HG03095 (cell line): ENCODE measurements at regions not wholly inside any gene's neighbourhood (a gene's known extent, or its start where the extent isn't known, plus 50 kb on each side); places are given as distances from the start of the nearest gene placed in this dataset.
"Not testable (repeated sequence)": the region's sequence is repeated elsewhere in the genome, so short reads cannot be mapped to it uniquely, and the experiment has no call there.

Experiments
- ATAC-seq: cut with Tn5 transposase; IDR thresholded peaks from one replicate; pipeline ENCODE4 v1.9.1; 2021; ENCODE audit warnings: moderate library complexity; ENCODE audit not compliant: unreplicated experiment

GRCh38 chr14:70269582-70269981 is 80.8 kb upstream of the SLC8A3 start:
- no peak for ATAC-seq

DNA sequence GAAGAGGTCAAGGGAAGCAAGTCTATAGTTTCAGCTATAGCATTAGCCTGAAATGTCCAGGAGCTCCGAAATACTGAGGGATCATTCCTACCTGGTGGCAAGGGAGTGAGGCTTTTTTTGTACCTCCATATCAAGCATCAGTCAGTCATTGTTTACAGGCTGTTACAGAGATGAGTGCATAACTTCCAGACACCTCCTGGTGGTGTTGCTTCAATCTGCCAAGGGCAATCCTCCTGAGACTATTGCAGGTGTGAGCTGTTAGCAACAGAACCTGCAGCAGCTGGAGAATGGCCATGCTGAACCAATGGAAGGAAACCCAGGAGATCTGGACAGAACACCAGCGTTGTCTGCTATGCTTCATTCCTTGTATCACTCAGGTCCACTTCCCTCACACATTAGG is 80.0 kb upstream of the SLC8A3 start:
- no peak for ATAC-seq

DNA sequence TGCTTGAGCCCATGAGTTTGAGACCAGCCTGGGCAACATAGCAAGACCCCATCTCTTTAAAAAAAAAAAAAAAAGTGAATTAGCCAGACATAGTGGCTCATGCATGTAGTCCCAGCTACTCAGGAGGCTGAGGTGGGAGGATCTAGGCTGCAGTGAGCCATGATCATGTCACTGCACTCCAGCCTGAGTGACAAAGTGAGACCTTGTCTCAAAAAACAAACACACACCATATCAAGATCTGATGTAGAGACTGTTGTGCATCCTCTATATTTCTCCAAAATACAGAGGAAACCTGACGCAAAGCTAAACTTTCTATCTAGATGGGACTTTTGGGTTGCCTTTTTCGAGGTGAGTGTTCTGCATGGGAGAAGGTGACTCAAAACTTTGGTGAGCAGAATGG is 77.4 kb upstream of the SLC8A3 start:
- ATAC-seq, result no peak

- ATAC-seq, result no peak
These were observed 76.7 kb upstream of the SLC8A3 start for GRCh38 chr14:70265422-70265821.

DNA sequence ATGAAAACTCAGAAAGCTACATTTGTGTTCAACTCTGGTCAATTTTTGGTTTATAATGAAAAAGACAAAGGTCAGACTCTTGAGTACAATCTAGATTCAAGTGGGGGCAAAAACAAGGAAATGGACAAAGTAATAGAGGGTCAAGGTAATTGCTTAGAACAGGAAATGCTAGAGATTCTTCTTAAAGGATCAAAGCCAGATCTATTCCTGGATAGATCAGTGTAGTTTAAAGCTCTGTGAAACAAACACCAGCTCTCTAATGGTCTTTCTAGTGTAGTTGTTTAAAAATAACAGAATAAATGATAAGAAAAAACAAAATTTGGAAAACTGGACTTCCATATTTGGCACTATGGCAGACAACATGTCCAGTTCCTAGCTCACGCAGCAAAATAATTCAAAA is 70.7 kb upstream of the SLC8A3 start:
- no peak for ATAC-seq

DNA sequence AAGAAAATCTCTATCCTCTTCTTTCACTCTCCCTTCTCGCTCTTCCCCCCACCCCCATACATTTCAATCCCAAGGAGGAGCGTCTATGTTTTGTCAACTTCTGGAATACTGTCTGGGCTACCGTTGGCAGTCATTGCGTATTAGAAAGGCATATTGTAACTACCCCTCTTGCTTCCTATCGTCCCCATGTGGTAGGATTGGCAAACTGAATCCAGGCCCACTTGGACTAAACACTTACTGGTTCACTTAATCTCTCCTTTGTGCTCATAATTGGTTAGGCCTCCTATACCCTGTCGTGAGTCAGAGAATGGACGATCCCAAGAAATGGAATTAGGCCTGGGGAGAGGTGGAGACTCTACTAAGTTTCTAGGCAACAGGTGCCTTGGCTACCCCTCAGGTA is 68.8 kb upstream of the SLC8A3 start:
- no peak for ATAC-seq

DNA sequence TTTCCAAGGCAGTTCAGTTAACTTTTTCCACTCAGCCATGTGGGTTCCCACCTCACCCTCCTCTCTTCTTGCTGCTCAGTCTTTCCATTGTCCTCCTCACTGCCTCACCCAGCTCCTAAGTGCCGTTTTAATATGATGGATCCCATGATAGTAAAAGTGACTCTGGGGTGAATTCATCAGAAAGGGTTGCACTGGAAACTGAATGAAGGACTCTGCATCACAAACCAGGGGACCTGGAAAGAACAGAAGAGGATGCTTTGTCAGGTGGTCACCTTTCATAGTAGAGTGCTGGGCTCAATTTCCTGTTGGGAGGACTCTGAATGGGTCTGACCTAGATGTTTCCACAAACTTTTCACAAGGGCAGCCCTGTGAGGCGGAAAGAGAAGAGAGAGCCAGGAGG is 67.8 kb upstream of the SLC8A3 start:
- no peak for ATAC-seq

DNA sequence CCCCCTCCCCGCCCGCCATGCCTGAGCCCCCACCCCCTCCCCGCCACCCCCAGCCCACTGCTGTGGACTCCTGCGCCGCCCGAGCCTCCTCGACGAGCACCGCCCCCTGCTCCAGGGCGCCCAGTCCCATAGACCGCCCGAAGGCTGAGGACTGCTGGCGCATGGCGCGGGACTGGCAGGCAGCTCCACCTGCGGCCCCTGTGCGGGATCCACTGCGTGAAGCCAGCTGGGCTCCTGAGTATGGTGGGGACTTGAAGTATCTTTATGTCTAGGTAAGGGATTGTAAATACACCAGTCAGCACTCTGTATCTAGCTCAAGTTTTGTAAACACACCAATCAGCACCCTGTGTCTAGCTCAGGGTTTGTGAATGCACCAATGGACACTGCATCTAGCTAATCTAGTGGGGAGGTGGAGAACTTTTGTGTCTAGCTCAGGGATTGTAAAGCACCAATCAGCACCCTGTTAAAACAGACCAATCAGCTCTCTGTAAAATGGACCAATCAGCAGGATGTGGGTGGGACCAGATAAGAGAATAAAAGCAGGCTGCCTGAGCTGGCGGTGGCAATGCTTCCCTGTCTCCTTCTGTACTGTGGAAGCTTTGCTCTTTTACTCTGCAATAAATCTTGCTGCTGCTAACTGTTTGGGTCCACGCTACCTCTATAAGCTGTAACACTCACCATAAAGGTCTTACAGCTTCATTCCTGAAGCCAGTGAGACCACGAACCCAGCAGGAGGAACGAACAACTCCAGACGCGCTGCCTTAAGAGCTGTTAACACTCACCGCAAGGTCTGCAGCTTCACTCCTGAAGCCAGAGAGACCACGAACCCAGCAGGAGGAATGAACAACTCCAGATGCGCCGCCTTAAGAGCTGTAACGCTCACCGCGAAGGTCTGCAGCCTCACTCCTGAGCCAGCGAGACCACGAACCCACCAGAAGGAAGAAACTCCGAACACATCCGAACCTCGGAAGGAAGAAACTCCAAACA is 66.6 kb upstream of the SLC8A3 start:
- not testable (repeated sequence) for ATAC-seq

DNA sequence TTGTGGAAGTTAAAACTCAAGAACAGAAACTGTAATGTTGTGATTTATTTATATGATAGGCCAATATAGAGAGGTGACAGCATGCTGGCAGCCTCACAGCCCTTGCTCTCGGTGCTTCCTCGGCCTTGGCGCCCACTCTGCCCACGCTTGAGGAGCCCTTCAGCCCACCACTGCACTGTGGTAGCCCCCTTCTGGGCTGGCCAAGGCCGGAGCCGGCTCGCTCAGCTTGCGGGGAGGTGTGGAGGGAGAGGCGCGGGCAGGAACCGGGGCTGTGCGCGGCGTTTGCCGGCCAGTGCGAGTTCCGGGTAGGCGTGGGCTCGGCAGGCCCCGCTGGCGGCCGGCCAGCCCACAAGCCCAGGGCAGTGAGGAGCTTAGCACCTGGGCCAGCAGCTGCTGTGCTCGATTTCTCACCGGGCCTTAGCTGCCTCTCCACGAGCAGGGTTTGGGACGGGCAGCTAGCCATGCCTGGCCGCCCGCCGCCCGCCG is 65.8 kb upstream of the SLC8A3 start:
- ATAC-seq, result no peak

- not testable (repeated sequence) for ATAC-seq
These were observed 64.8 kb upstream of the SLC8A3 start for GRCh38 chr14:70253547-70253946.

GRCh38 chr14:70245026-70245425 is 56.3 kb upstream of the SLC8A3 start:
- no peak for ATAC-seq

DNA sequence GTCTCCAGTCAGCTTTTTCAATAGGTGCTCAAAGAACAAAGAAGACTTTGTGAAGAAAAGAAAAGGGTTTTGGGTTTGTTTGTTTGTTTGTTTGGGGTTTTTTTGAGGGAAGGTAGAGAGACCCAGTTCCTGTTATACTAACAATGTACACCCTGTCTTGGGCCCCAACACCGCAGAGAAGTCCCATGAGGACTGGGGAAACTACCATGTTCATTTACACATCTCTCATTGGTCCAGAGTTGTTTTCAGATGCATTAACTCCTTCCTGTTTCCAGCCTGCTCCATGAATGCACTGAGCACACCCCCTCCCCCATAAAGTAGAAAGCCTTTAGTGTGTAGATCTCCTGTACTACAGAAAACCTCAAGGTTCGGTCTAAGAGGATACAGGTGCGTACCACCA is 51.1 kb upstream of the SLC8A3 start:
- ATAC-seq, result peak; percentile 90

- not testable (repeated sequence) for ATAC-seq
These were observed 49.9 kb upstream of the SLC8A3 start for GRCh38 chr14:70238635-70239034.
